ENCODE measurements at regions not wholly inside any gene's neighbourhood (a gene's known extent, or its start where the extent isn't known, plus 50 kb on each side); places are given as distances from the start of the nearest gene placed in this dataset.

DNA sequence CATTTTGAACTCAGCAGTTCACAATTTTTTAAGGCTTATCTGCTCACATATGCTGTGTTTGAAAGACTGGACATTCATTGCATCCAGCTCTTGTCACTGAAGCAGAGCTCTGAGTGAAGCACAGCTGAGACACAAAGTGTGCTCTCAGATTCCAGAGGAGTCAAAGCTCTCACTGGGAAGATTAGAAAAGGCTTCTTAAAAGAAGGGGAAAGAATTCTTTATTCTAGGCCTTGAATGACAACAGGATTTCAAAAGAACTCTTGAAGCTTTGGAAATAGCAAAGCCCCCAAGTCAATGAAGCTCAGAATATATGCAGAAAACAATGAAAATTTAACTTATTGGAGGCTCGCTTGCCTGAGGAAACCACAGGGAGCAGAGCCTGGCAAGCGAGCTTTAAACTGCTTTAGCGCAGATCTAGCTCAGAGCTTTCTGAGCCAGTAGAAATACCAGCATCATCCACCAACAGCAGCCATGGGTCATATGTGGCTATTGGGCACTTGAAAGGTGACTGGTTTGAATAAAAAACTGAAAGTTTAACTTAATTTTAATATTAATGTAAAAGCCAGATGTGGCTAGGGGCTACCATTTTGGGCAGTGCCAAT is 369.7 kb downstream of the OSR1 start:
- in situ Hi-C loops (cut with MboI; ENCODE audit: low pct_ligation_motif_present in 1 of 4, low pct_unique_long_range_greater_than_20kb in 1 of 4, low sequenced_read_pairs in 3 of 4) (loop anchor here in 1 of 4 donors (25.0 kb wide), 1 partner anchor 874 kb away; no protein-coding TSS in a partner anchor), intact Hi-C loops (cut with DNase I; ENCODE audit: low total_unique reads) (no loop called here)
- Histone ChIP-seq H3K27ac (no peak overlapping the region), H3K27me3 (no peaks in the 10 kb centered on the region), H3K9me3 (no peaks in the 10 kb centered on the region), H3K36me3 (no peaks in the 10 kb centered on the region), H3K4me1 (peaks cover 0 to 22% (median 6%) of the 10 kb centered on the region in 4 donors), H3K4me3 (no peak overlapping the region)
- DNase-seq, result no peak
- WGBS, 2 donors (ENCODE audit: low coverage in 1 of 2), result 90% methylated on average over 3 of the region's 3 CpGs
- TF ChIP-seq POLR2A (IDR thresholded peaks at IDR 0.05), result no peak
- TF ChIP-seq POLR2AphosphoS5 (IDR thresholded peaks at IDR 0.05), result no peak
- no peak for TF ChIP-seq EP300 (IDR thresholded peaks at IDR 0.05; ENCODE audit: low read depth)
- TF ChIP-seq, protein P1, sequence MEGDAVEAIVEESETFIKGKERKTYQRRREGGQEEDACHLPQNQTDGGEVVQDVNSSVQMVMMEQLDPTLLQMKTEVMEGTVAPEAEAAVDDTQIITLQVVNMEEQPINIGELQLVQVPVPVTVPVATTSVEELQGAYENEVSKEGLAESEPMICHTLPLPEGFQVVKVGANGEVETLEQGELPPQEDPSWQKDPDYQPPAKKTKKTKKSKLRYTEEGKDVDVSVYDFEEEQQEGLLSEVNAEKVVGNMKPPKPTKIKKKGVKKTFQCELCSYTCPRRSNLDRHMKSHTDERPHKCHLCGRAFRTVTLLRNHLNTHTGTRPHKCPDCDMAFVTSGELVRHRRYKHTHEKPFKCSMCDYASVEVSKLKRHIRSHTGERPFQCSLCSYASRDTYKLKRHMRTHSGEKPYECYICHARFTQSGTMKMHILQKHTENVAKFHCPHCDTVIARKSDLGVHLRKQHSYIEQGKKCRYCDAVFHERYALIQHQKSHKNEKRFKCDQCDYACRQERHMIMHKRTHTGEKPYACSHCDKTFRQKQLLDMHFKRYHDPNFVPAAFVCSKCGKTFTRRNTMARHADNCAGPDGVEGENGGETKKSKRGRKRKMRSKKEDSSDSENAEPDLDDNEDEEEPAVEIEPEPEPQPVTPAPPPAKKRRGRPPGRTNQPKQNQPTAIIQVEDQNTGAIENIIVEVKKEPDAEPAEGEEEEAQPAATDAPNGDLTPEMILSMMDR (IDR thresholded peaks at IDR 0.05), result no peak

DNA sequence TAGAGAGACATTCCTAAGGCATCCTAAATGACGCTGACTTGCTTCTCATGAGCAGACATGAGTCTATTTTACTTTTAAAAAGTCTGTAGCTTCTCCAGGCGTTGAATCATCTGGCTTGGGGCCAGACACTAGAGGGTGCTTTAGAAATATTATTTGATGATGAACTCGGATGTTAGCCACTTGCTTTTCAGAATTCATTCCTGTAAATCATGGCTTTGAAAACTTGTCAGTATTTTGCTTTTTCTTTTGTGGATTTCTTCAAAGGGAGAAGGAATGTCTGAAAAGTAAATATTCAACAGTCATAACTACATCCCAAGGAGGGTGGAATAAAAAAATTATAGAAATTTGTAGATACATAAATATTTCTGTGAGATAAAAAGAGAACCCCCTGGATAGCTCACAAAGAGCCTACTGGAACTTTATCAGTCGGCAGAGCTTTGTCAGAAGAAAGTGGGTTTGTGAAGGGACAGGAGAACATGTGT is 370.8 kb downstream of the OSR1 start:
- intact Hi-C loops (cut with DNase I; ENCODE audit: low total_unique reads), result no loop called here
- in situ Hi-C loops (cut with MboI; ENCODE audit: low pct_ligation_motif_present in 1 of 4, low pct_unique_long_range_greater_than_20kb in 1 of 4, low sequenced_read_pairs in 3 of 4), result loop anchor here in 1 of 4 donors (25.0 kb wide), 1 partner anchor 875 kb away; no protein-coding TSS in a partner anchor
- H3K9me3 ChIP-seq, result no peaks in the 10 kb centered on the region
- no peak for TF ChIP-seq POLR2A (IDR thresholded peaks at IDR 0.05)
- TF ChIP-seq POLR2AphosphoS5 (IDR thresholded peaks at IDR 0.05), result peak in 2 of 3 donors; percentile 42 to 47
- TF ChIP-seq EP300 (IDR thresholded peaks at IDR 0.05; ENCODE audit: low read depth), result no peak
- TF ChIP-seq, protein P1 (IDR thresholded peaks at IDR 0.05), result no peak
- peak; percentile 45 for DNase-seq
- H3K4me3 ChIP-seq, result no peak overlapping the region
- no peaks in the 10 kb centered on the region for H3K27me3 ChIP-seq
- peak overlapping the region in 2 of 4 donors; percentile 16 to 29 for H3K27ac ChIP-seq
- peaks cover 0 to 22% (median 6%) of the 10 kb centered on the region in 4 donors for H3K4me1 ChIP-seq
- 26 to 39% methylated on average over 4 of the region's 4 CpGs for WGBS, 2 donors (ENCODE audit: low coverage in 1 of 2)
- H3K36me3 ChIP-seq, result no peaks in the 10 kb centered on the region

DNA sequence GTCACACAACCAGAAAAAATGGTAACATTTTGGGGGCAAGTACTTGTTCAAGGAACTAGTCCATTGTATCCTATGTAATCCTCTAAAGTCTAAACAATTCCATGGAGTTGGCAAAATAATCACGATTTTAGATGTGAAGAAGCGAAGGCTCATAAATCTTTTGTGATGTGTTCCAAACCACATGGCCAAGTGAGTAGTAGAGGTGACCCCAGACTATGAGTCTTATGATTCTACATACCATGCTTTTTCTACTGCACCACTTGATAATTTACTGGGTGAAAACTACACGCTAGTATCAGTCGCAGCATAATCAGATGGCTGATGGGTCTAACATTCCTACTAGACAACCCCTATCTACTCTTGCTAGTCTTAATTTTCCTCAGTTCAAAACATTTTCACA is 371.4 kb downstream of the OSR1 start:
- TF ChIP-seq EP300 (IDR thresholded peaks at IDR 0.05; ENCODE audit: low read depth) (no peak), POLR2A (IDR thresholded peaks at IDR 0.05) (no peak), POLR2AphosphoS5 (IDR thresholded peaks at IDR 0.05) (no peak)
- TF ChIP-seq, protein P1 (IDR thresholded peaks at IDR 0.05), result no peak
- WGBS, 2 donors (ENCODE audit: low coverage in 1 of 2), result 87 to 88% methylated on average over 2 to 4 of the region's 4 CpGs
- H3K27me3 ChIP-seq, result no peaks in the 10 kb centered on the region
- H3K27ac ChIP-seq, result no peak overlapping the region
- no peaks in the 10 kb centered on the region for H3K9me3 ChIP-seq
- intact Hi-C loops (cut with DNase I; ENCODE audit: low total_unique reads) (no loop called here), in situ Hi-C loops (cut with MboI; ENCODE audit: low pct_ligation_motif_present in 1 of 4, low pct_unique_long_range_greater_than_20kb in 1 of 4, low sequenced_read_pairs in 3 of 4) (loop anchor here in 1 of 4 donors (25.0 kb wide), 1 partner anchor 875 kb away; no protein-coding TSS in a partner anchor)
- H3K4me3 ChIP-seq, result no peak overlapping the region
- DNase-seq, result no peak
- peaks cover 0 to 21% (median 6%) of the 10 kb centered on the region in 4 donors for H3K4me1 ChIP-seq
- no peaks in the 10 kb centered on the region for H3K36me3 ChIP-seq

DNA sequence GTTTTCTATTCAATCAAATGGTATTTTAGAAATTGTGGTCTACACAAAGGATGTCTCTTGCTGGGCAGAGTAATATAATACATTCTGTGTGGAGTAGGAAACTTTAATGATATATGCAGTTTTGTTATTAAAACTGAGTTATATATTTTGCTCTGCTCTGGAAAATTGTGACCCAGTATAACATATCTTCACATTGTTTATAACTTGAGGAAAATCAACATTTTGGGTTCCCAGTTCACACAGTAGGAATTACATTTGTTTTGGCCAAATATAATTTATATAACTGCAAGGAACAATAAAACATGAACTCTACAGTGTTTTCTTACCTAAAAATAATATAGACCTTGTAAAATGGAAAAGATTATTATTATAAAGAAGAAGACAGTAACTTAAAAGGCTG is 372.4 kb downstream of the OSR1 start:
- TF ChIP-seq, protein P1 (IDR thresholded peaks at IDR 0.05), result no peak
- no peak for TF ChIP-seq POLR2A (IDR thresholded peaks at IDR 0.05)
- intact Hi-C loops (cut with DNase I; ENCODE audit: low total_unique reads), result no loop called here
- Histone ChIP-seq H3K27ac (no peak overlapping the region), H3K9me3 (no peaks in the 10 kb centered on the region), H3K27me3 (no peaks in the 10 kb centered on the region), H3K4me1 (peaks cover 0 to 12% (median 2%) of the 10 kb centered on the region in 4 donors), H3K4me3 (no peak overlapping the region), H3K36me3 (no peaks in the 10 kb centered on the region)
- in situ Hi-C loops (cut with MboI; ENCODE audit: low pct_ligation_motif_present in 1 of 4, low pct_unique_long_range_greater_than_20kb in 1 of 4, low sequenced_read_pairs in 3 of 4), result loop anchor here in 1 of 4 donors (25.0 kb wide), 1 partner anchor 876 kb away; no protein-coding TSS in a partner anchor
- DNase-seq, result no peak
